ENCODE measurements at regions not wholly inside any gene's neighbourhood (a gene's known extent, or its start where the extent isn't known, plus 50 kb on each side); places are given as distances from the start of the nearest gene placed in this dataset.

- no peak for DNase-seq
Observed at GRCh38 chr4:8754634-8755589, 116.7 kb downstream of the HMX1 start.

DNA sequence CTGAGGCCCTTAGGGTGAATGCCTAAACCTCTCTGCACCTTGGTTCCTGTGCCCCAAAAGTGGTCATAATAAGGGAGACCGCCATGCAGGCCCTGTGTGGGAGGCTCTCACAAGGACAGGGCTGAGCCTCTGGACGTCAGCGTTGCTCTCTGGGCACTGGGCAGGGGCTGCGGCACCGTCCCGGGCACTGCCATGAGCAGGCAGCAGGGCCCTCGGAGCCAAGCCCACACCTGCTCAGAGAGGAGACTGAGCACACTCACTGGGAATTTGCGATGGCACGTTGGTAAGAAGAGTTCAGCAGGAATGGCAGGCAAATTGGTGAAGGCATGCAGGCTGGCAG lies 123.4 kb downstream of the HMX1 start:
- no peak for DNase-seq

DNA sequence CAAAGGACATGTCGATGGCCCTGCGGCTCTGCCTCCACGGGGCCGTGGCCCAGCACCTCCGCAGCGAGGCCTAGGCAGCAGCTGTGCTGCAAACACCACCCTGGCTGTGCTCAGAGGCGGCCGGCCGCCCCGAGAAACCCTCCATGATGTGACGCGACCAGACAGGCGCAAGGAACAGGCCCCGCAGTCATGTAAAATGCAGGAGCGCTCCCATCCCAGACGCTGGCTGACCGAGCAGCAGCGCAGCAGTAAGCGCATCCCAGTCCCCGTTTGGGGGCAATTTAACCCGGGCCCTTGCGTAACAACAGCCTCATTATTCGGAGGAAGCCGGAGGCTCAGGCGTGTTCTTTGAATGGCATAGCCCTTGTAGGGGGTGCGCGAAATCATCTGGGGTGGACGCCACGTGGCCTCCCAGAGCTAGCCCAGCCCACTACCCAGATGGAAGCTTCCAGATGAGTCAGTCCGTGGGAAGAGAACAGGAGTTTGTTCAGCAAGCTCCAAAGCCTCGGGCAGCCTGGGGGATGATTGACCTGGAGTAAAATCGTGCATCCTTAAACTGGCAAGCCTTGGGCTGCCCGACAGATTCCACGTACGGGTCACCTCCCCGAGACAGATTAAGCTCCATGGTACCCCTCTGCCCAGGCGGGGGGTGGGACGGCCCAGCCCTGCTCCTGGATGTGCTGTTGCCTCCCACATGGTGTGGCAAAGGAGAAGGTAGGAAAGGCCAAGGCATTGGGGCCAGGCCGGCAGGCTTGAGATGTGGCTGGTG lies 124.0 kb downstream of the HMX1 start:
- DNase-seq: no peak

GRCh38 chr4:8746523-8747466 lies 124.8 kb downstream of the HMX1 start:
- no peak for DNase-seq

DNA sequence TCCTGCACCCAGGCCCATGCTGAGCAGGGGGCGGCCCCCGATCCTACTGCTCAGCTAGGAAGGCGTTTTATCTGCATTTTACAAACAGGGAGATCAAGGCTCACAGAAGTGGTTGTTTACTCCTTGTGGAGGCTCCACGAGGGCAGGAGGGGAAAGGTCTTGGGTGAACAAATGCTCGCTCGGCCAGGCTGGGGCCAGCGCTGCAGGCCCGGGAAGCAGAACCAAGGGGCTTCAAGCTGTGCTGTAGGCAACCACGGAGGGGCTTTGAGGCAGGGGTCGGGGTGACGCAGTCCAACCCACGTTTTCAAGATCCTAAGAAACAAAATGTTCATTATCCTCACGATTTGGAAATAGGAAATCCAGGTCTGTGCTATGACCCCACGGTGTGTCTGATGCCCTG lies 125.8 kb downstream of the HMX1 start:
- no peak for DNase-seq

GRCh38 chr4:8745005-8745790 lies 126.4 kb downstream of the HMX1 start:
- DNase-seq: no peak

DNA sequence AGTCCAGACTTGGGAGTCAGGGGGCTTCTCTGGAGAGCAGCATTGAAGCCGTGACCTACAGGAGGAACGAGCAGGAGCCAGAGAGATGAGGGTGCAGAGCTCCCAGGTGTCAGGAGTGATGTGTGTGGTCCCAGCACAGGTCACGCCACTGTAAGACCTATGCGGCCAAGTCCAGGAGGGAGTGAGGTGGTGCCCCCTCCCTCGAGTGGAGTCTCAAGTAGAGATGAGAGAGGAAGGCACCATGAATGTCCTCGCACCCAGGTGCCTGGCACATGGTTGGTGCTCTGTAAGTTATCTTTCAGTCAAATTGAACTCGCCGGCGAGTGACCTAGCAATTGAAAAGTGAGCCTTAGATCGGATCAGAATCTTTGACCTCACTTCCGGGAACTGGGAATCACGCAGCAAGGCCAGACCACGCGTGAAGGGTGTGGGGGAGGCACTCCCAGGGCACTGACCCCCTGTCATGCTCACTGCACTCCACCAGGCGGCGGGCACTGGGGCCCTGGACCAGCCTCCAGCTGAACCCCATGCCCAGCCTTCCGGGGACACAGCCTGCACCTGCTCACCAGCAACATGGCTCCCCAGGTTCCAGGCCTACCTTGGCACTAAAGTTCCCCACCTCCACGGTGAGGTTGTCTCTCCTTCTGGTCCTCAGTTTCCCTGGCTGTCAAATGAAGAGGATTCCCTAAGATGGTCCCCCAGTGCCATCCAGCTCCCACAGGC lies 127.4 kb downstream of the HMX1 start:
- DNase-seq: no peak

DNA sequence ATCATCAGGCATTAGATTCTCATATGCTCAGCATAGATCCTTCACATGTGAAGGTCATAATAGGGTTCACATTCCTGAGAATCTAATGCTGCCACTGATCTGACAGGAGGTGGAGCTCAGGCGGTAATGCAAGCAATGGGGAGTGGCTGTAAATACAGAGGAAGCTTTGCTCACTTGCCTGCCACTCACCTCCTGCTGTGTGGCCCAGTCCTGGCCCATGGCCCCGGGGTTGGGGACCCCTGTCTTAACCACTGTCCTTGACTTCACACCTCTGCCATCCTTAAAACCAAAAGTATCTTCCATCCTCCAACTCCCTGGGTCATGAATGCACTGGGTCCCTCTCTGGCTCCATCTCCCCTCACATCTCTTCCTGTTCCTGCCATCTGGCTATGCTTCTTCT lies 129.1 kb downstream of the HMX1 start:
- DNase-seq: no peak

DNA sequence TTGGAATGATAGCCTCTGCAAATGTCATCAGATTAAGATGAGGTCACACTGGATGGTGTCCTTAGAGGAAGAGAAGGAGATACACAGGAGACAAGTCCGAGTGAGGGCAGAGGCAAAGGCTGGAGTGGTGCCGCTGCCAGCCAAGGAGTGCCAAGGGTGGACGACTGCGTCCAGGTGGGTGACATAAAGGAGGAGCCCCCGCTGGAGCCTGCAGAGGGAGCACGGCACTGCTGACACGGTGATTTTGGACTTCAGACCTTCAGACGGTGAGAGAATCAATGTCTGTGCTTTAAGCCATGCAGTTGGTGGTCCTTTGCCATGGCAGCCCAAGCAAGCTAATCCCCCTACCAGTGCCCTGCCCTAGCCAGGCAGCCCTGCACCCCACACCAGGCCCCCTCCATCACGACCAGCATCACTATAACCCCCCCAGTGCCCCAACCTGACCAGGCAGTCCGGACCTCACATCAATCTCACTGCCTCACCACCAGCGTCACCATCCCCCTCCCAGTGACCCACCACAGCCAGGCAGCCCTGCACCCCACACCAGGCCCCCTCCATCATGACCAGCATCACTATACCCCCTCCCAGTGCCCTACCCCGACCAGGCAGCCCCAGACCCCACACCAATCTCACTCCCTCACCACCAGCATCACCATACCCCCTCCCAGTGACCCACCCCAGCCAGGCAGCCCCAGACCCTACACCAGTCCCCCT lies 130.0 kb downstream of the HMX1 start:
- DNase-seq: no peak

DNA sequence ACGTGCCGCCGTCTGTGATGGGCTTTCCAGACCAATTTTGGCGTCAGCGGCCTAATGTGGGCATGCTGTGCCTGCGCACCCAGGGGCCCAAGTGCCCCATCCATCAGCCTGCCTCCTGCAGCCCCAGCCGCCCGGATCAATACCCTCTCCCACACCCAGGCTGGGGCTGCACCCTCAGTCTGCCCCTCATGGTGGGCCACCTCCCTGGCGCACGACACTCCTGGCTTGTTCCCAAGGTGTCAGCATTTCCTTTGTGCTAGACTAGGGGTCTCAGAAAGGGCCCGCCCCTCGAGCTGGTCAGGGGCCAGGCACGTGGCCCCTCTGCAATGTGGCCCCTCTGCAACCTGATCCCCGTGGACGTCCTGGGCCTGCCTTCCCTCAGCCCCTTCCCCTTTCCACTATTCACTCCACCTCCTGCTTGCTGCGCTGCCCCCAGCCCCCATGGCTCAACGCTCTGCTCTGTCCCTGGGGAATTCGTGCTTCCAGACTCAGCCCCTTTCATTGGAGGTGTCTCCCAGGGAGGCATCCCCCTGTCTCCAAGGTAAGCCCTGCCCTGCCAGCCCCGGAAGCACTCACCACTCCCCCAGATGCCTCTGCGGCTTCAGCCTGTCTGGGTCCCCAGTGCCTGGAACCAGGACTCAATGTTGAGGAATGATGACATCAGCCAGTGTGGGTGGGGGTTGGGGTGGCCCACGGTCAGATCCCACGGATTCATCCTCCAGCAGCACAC lies 130.8 kb downstream of the HMX1 start:
- DNase-seq: no peak

DNA sequence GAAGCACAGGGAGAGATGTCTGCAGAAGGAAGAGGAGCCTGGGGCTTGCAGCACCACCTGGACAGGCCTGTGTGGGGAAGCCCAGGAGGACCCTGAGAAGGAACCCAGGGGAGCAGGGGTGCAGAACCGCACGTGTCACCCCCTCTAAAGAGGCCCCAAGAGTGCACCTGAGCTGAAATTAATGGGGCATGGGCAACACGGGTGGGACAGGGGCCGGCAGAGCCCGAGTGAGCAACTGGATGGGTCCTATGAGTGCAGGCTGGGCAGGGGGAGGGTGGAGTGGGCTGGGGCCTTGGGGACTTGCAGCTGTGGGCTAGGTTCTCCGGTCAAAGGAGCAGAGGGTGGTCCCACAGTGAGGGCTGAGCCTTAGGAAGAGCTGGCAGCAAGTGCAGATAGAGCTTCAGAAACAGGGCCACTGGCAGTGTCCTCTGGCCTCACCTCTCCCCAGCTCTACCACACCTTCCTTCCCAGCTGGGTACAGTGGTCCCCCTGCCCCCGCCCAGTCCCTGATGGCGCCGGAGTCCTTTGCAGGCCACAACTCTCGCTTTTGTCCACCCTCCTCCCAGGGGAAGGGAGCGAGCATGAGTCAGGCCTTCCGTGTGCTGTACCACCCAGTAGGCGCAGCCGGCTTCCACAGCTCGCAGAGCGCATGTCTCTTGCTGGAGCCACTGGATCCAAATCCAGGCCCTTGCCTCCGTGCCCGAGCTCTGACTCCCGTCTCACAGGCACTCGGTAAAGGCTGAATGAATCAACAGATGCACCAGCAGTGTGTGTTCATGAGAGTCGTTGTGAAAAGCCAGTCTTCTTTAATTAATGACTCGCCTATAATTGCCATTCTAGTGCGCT lies 131.6 kb downstream of the HMX1 start:
- DNase-seq: no peak

DNA sequence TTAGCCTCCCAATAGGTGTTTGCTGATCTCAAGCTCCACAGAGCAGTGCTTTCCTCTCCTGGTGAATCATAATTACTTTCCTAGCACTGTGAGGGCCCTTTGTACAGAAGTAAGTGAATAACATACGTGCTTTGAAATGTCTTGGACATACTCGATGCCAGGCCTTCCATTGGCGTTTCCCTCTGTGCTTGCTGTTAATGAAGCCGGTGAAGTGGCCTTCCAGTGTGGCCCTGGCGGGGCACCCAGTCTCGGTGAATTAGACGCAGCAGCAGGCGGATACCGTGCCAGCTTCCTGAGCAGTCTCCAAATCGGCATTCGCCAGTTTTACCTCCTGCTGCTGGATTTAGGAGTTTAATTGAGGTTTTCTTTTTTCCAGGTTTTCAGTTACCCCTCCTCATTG lies 132.3 kb downstream of the HMX1 start:
- no peak for DNase-seq

DNA sequence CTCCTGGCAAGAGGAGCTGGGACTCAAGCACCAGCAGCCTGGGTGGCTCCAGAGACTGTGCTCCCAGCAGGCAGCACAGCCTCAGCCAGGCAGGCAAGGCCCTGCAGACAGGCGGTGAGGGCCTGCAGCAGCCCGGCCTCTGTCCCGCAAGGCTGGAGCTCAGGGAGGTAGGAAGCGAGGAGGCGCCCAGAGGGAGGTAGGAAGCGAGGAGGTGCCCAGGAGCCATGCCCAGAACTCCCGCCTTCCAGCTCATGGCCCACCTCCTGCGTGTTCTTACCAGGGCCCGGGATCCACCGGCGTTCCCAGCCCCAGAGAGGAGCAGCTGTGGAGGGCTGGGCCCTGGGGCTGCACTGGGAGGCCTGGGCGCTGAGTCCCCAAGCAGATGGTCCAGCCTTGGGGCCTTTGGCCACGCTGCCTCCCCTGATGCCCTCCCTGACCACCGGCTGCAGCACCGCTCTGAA lies 133.1 kb downstream of the HMX1 start:
- DNase-seq: no peak

GRCh38 chr4:8737601-8738279 lies 133.9 kb downstream of the HMX1 start:
- no peak for DNase-seq

- no peak for DNase-seq
Observed at GRCh38 chr4:8737075-8737474, 134.6 kb downstream of the HMX1 start.

- DNase-seq: no peak
Observed at GRCh38 chr4:8736090-8736825, 135.4 kb downstream of the HMX1 start.

Data from fibroblast of skin of scalp (primary cell).